ENCODE measurements at regions not wholly inside any gene's neighbourhood (a gene's known extent, or its start where the extent isn't known, plus 50 kb on each side); places are given as distances from the start of the nearest gene placed in this dataset.

DNA sequence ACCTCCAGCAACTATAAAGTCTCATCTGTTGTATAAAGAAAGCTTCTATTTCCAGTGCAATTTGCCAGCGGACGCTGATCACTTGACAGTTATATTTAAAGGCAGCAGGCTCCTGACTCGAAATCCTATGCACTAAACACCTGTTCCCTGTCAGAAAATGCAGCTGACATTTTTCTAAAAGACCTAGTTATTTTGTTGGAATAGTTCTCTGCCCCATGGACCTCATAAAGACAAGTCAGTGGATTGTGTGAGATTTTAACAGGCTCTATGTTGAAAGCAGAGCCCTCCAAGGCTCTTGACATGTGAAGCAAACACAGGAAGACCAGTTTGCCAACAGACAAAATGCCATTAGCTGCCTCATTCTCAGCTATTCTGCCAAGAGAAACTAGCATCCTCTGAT, 304.7 kb upstream of the KLF12 start:
- ATAC-seq (no peak), DNase-seq (ENCODE audit: low spot score) (no peak)
- no peaks in the 10 kb centered on the region for H3K27me3 Mint-ChIP-seq (ENCODE audit: low read depth)
- ChIA-PET CTCF (no interaction called here), POLR2A (no interaction called here)
- H3K4me3 Mint-ChIP-seq: no peak overlapping the region
- H3K36me3 Mint-ChIP-seq: peaks cover 5% of the 10 kb centered on the region; the same call in 1 of the 2 replicates
- peaks cover 16% of the 10 kb centered on the region for H3K9me3 Mint-ChIP-seq
- H3K27ac Mint-ChIP-seq: no peak overlapping the region
- H3K4me1 Mint-ChIP-seq: peaks cover 7% of the 10 kb centered on the region; the same call in 1 of the 2 replicates
- TF ChIP-seq, protein P1, sequence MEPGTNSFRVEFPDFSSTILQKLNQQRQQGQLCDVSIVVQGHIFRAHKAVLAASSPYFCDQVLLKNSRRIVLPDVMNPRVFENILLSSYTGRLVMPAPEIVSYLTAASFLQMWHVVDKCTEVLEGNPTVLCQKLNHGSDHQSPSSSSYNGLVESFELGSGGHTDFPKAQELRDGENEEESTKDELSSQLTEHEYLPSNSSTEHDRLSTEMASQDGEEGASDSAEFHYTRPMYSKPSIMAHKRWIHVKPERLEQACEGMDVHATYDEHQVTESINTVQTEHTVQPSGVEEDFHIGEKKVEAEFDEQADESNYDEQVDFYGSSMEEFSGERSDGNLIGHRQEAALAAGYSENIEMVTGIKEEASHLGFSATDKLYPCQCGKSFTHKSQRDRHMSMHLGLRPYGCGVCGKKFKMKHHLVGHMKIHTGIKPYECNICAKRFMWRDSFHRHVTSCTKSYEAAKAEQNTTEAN (CRISPR knock-in tag; IDR thresholded peaks at IDR 0.05): no peak
- TF ChIP-seq CDX4 (CRISPR knock-in tag; IDR thresholded peaks at IDR 0.05; ENCODE audit: borderline replicate concordance) (no peak), KAT7 (CRISPR knock-in tag; IDR thresholded peaks at IDR 0.05; ENCODE audit: borderline replicate concordance) (no peak), ESRRA (CRISPR knock-in tag; IDR thresholded peaks at IDR 0.05; ENCODE audit: borderline replicate concordance) (no peak), SP1 (CRISPR knock-in tag; conservative IDR thresholded peaks at IDR 0.05) (no peak), MYBL2 (CRISPR knock-in tag; IDR thresholded peaks at IDR 0.05) (no peak), GRHL2 (CRISPR knock-in tag; IDR thresholded peaks at IDR 0.05; ENCODE audit: insufficient replicate concordance, severe bottlenecking) (no peak), TEAD1 (CRISPR knock-in tag; IDR thresholded peaks at IDR 0.05) (no peak), ELF4 (CRISPR knock-in tag; IDR thresholded peaks at IDR 0.05; ENCODE audit: low read depth) (no peak), NFE2L1 (CRISPR knock-in tag; IDR thresholded peaks at IDR 0.05) (no peak), TP53 (CRISPR knock-in tag; IDR thresholded peaks at IDR 0.05) (no peak), SOX15 (CRISPR knock-in tag; IDR thresholded peaks at IDR 0.05) (no peak)
- TF ChIP-seq, protein P2, sequence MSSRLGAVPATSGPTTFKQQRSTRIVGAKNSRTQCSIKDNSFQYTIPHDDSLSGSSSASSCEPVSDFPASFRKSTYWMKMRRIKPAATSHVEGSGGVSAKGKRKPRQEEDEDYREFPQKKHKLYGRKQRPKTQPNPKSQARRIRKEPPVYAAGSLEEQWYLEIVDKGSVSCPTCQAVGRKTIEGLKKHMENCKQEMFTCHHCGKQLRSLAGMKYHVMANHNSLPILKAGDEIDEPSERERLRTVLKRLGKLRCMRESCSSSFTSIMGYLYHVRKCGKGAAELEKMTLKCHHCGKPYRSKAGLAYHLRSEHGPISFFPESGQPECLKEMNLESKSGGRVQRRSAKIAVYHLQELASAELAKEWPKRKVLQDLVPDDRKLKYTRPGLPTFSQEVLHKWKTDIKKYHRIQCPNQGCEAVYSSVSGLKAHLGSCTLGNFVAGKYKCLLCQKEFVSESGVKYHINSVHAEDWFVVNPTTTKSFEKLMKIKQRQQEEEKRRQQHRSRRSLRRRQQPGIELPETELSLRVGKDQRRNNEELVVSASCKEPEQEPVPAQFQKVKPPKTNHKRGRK (CRISPR knock-in tag; IDR thresholded peaks at IDR 0.05; ENCODE audit: borderline replicate concordance): no peak

DNA sequence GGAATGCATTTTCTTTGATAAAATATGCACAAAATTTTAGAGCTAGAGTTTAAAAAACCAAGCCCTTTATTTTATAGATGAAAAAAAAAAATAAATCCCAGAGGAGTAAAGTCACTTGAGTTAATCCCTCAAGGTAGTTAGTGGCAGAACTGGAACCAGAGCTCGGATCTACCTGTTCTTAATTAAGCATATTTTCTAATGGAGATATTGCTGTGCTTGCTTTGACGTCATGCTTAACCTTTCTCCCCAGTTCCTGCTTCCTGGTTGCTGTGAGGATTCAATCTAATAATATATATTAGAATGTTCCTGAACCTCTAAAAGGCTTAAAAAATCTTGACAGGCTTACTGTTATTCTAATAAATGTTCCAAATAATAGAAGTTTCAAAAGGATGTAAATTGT, 300.6 kb upstream of the KLF12 start:
- TF ChIP-seq, protein P3, sequence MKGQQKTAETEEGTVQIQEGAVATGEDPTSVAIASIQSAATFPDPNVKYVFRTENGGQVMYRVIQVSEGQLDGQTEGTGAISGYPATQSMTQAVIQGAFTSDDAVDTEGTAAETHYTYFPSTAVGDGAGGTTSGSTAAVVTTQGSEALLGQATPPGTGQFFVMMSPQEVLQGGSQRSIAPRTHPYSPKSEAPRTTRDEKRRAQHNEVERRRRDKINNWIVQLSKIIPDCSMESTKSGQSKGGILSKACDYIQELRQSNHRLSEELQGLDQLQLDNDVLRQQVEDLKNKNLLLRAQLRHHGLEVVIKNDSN (CRISPR knock-in tag; IDR thresholded peaks at IDR 0.05): no peak
- TF ChIP-seq ZNF232 (CRISPR knock-in tag; IDR thresholded peaks at IDR 0.05): no peak
- no peak for TF ChIP-seq ZNF416 (CRISPR knock-in tag; IDR thresholded peaks at IDR 0.05)
- TF ChIP-seq NFE2L1 (CRISPR knock-in tag; IDR thresholded peaks at IDR 0.05): no peak
- no peak for TF ChIP-seq MYBL2 (CRISPR knock-in tag; IDR thresholded peaks at IDR 0.05)
- no peak for TF ChIP-seq ZNF396 (CRISPR knock-in tag; IDR thresholded peaks at IDR 0.05; ENCODE audit: borderline replicate concordance)
- no peak for TF ChIP-seq E2F4 (CRISPR knock-in tag; IDR thresholded peaks at IDR 0.05; ENCODE audit: borderline replicate concordance, low read depth)
- no peak for TF ChIP-seq ZSCAN18 (CRISPR knock-in tag; IDR thresholded peaks at IDR 0.05)
- no peak for TF ChIP-seq GTF2I (CRISPR knock-in tag; conservative IDR thresholded peaks at IDR 0.05)
- no peak for TF ChIP-seq ZNF121 (CRISPR knock-in tag; IDR thresholded peaks at IDR 0.05)
- no peak for TF ChIP-seq TCF7 (CRISPR knock-in tag; IDR thresholded peaks at IDR 0.05; ENCODE audit: low read depth)
- TF ChIP-seq FOXJ3 (CRISPR knock-in tag; IDR thresholded peaks at IDR 0.05; ENCODE audit: borderline replicate concordance): no peak
- no peak for TF ChIP-seq TEAD4 (CRISPR knock-in tag; IDR thresholded peaks at IDR 0.05)
- TF ChIP-seq MXD4 (CRISPR knock-in tag; IDR thresholded peaks at IDR 0.05; ENCODE audit: borderline replicate concordance): no peak
- no peak for TF ChIP-seq ATF6 (CRISPR knock-in tag; IDR thresholded peaks at IDR 0.05)
- no peak for TF ChIP-seq ATF2 (CRISPR knock-in tag; IDR thresholded peaks at IDR 0.05; ENCODE audit: borderline replicate concordance, low read depth)
- Mint-ChIP-seq H3K4me3 (no peak overlapping the region), H3K27me3 (ENCODE audit: low read depth) (no peaks in the 10 kb centered on the region), H3K4me1 (peaks cover 7% of the 10 kb centered on the region; the same call in 1 of the 2 replicates), H3K9me3 (no peaks in the 10 kb centered on the region), H3K36me3 (no peaks in the 10 kb centered on the region), H3K27ac (no peak overlapping the region)
- no peak for ATAC-seq
- ChIA-PET POLR2A (no interaction called here), CTCF (no interaction called here)
- no peak for DNase-seq (ENCODE audit: low spot score)

All from WTC11 (cell line).